Motor neuron (in vitro differentiated cells): ENCODE measurements at regions not wholly inside any gene's neighbourhood (a gene's known extent, or its start where the extent isn't known, plus 50 kb on each side); places are given as distances from the start of the nearest gene placed in this dataset.

ENCODE experiments used
- ATAC-seq, 8 experiments: fragments of 200-7000 bp; cut with Tn5 transposase; replicated peaks in 6 of 8; 2 replicates each; pipeline ENCODE4 v1.8.0; 2021; ENCODE audit warnings: mild to moderate bottlenecking in 8 of 8, moderate library complexity in 8 of 8
- H3K27ac ChIP-seq, 2 donors: fragments of 250-450 bp; sonication (Bioruptor Pico); 2 replicates each; pipeline ENCODE4 v1.9.0; 2021; ENCODE audit warnings: antibody characterized with exemption in 2 of 2, mild to moderate bottlenecking in 2 of 2, moderate library complexity in 1 of 2
- H3K4me1 ChIP-seq, 2 donors: fragments of 250-450 bp; sonication (Bioruptor Pico); replicated peaks in 1 of 2; 2 replicates each; pipeline ENCODE4 v1.6.1; 2021; ENCODE audit warnings: antibody characterized with exemption in 2 of 2, mild to moderate bottlenecking in 2 of 2, moderate library complexity in 1 of 2
- H3K4me3 ChIP-seq, 5 donors: fragments of 250-450 bp; sonication (Bioruptor Pico); 2 replicates each; pipeline ENCODE4 v1.9.0; 2021; ENCODE audit warnings: antibody characterized with exemption in 5 of 5, mild to moderate bottlenecking in 5 of 5, moderate library complexity in 4 of 5
- WGBS, 10 experiments: fragments of 450-650 bp; shearing (Covaris generic); methylation state at CpG; one replicate each; pipeline ENCODE4 v1.0.0; 2022; 5-methylcytosine and 5-hydroxymethylcytosine counted together
- in situ Hi-C, 9 experiments: fragments of 400-800 bp; cut with MboI; loops; one replicate each; pipeline ENCODE4 v1.15.0; 2021; ENCODE audit warnings: low sequenced_read_pairs in 9 of 9, low pct_unique_long_range_greater_than_20kb in 2 of 9; ENCODE audit not compliant: unreplicated experiment in 9 of 9

DNA sequence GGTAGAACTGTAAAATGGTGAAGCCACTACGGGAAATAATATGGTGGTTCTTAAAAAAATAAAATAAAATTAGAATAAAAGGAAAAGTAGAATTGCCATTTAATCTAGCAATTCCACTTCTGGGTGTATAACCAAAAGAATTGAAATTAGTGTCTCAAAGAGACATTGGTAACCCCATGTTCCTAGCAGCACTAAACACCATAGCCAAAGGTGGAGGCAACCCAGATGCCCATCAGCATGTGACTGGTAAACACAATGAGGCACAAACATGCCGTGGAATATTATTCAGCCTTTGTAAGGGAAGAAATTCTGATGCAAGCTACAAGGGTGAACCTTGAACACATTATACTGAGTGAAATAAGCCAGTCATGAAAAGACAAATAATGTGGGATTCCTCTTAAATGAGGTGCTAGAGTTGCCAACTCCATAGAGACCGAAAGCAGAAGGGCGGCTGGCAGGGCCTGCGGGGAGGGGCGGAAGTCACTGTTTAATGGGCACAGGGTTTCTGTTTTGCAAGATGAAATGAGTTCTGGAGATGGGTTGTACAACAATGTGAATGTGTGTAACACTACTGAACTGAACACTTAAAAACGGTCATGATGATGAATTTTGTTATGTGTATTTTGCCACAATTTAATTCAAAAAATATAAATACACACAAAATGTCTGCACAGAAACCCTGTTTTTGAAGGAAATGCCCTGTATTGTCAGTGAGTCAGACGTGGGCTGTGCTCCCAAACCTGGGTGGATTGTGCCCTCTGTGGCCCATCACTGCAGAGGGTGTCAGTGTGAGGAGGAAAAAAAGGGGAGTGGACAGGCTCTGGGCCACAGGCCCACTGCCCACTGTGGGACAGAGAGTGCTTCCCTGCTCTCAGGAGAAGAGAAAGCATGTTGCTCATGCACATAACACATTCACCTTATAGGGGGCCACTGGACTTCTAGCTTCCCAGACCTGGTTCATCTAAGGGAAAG lies 49.6 kb upstream of the CD93 start:
- Histone ChIP-seq H3K4me1 (peaks cover 0 to 11% of the 10 kb centered on the region in 2 donors), H3K4me3 (no peak overlapping the region), H3K27ac (no peak overlapping the region)
- WGBS, 10 experiments: 50 to 100% (median 79%) methylated on average over 1 to 7 of the region's 8 CpGs
- in situ Hi-C loops: no loop called here
- ATAC-seq: no peak
